Superior temporal gyrus (tissue), 1 donor: ENCODE measurements at regions not wholly inside any gene's neighbourhood (a gene's known extent, or its start where the extent isn't known, plus 50 kb on each side); places are given as distances from the start of the nearest gene placed in this dataset.

ENCODE experiments used
- DNase-seq: peaks from one replicate; pipeline ENCODE4 v3.0.0-alpha.2; 2016; ENCODE audit errors: extremely low spot score

DNA sequence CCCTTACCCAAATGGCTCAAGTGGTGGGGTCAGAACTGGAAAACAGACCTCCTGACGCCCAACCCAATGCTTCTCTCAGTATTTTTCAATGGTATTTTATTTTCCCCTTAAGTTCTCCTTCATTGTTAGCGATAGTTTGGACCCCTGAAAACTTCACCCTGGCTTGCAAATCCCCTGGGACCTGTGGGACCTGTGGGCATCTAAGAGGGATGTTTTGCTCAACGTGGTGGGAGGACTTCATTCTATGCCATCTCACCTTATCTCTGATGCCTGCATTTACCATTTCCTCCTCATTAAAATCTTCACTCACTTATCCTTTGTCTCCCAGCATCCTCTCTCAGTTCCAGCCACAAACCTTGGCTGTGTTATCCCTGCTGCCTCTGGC lies 59.4 kb upstream of the GZMB start:
- DNase-seq, result no peak

DNA sequence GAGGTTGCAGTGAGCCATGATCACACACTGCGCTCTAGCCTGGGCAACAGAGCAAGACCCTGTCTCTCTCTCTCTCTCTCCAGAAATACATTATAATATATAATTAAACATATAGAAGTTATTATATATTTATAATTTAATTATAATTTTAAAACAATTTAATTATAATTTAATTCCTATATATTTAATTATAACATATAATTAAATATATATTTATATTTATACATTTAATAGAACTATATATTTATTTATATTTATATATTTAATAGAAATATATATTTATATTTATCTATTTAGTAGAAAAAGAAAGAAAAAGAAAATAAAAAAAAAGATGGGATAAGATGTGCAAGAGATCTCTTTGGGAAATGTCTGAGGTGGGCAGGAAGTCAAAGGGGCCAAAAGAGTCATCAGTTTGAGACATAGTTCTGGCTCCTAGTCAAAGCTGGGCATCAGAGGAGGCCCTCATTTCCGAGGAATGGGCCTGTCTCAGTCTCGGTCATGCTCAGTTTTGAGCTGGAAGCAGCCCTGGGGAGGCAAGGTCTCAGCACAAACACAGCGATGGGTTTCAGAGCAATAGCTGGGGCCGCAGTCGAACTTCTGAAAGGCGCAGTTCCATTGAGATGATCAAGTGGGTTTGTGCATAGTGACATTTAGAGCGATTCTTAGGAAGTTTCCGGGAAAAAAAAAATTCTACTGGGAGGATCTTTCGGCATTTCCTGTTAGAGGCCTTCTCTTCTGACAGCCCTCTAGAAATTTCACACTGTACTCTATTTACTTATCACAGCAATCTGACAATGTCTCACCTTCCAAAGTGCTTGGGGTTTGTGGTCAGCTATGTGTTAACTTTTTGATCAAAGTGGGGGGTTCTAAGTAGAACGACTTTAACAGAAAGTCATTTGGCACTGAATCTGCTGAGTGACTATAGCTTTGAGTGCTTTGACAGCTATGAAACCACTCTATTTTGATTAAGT lies 58.7 kb upstream of the GZMB start:
- no peak for DNase-seq

DNA sequence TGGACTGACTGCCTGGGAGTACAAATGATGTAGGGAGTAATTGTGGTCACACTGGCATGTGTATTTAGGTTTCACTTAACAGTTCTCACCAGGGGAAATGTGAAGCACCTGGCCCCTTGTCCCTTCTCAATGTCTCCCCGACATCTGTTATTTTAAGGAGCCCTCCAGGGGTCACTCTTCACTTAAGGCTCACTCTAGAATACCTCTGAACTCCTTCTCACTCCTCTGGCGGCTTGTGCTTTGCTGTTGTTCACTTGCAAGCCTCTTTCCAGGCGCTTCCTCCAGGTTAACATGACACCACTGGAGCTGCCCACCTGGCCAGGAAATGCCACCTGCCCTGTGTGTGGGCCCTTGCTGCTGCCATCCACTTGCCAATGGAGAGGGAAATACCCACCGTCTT lies 56.5 kb upstream of the GZMB start:
- DNase-seq, result no peak

DNA sequence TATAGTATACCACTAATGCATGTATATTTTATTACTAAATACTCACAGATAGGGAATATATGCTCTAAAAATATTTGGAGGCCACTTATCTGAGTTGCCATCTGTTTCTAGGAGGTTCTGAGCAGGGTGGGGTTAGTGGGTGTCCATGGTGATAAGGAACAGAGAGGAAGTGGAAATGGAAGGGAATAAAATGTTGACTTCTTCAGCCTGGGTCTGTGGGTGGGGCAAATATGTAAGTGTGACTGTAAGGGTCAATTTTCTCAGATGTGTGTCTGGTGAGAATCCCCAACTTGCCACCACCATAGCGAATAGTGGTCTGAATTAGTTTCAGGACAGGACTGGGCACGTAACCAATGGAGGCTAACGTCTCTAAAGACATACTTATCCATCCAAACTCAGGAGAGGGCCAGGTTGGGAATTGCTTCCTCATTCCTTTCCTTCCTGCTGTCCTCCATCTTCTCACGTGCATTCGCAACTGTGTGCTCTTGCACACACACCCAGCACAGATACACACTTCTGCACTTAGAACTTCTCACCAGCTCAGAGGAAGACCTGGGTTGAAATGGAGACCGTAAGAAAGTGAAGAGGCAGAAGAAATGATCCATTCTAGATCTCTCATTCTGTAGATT lies 54.2 kb upstream of the GZMB start:
- no peak for DNase-seq
